ENCODE measurements at regions not wholly inside any gene's neighbourhood (a gene's known extent, or its start where the extent isn't known, plus 50 kb on each side); places are given as distances from the start of the nearest gene placed in this dataset.
A peak's percentile ranks its signal among the peaks of the same experiment; 100 is the strongest.
"Not testable (repeated sequence)": the region's sequence is repeated elsewhere in the genome, so short reads cannot be mapped to it uniquely, and the experiment has no call there.

- no peaks in the 10 kb centered on the region for H3K9me3 ChIP-seq (replicated peaks)
- H3K27ac ChIP-seq = no peak overlapping the region
- H3K4me1 ChIP-seq = no peaks in the 10 kb centered on the region
- no peaks in the 10 kb centered on the region for H3K36me3 ChIP-seq
- H3K4me3 ChIP-seq = no peak overlapping the region
- no peaks in the 10 kb centered on the region for H3K27me3 ChIP-seq
- DNase-seq = no peak
Observed at GRCh38 chr6:43887340-43887858, 117.4 kb downstream of the VEGFA start.

- no peak for DNase-seq
- Histone ChIP-seq H3K27ac (no peak overlapping the region), H3K9me3 (replicated peaks) (no peaks in the 10 kb centered on the region), H3K4me3 (no peak overlapping the region), H3K36me3 (no peaks in the 10 kb centered on the region), H3K27me3 (no peaks in the 10 kb centered on the region), H3K4me1 (no peaks in the 10 kb centered on the region)
Observed at GRCh38 chr6:43886717-43887339, 116.8 kb downstream of the VEGFA start.

DNA sequence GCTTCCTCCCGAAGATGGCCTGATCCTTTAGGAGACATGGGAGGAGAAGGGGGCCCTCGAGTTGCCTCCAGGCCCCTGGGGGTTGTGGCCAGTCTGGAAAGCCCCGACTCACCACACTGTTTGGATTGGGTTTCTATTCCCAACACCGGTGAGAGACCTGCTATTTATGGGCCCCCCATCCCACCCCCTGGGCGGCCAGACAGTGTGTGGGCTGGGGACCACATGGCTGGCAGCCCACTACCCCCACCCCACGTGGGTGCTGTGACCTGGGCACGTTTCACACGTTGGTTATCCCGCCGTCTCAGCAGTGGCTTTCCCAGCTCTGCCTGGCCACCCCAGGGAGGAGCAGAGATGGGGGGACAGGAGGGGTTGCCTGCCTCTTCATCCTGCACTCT is 116.1 kb downstream of the VEGFA start:
- no peak for DNase-seq
- H3K9me3 ChIP-seq (replicated peaks) = no peaks in the 10 kb centered on the region
- H3K4me3 ChIP-seq = no peak overlapping the region
- no peaks in the 10 kb centered on the region for H3K4me1 ChIP-seq
- no peak overlapping the region for H3K27ac ChIP-seq
- H3K27me3 ChIP-seq = no peaks in the 10 kb centered on the region
- H3K36me3 ChIP-seq = no peaks in the 10 kb centered on the region

- H3K4me1 ChIP-seq = no peaks in the 10 kb centered on the region
- DNase-seq = no peak
- no peak overlapping the region for H3K4me3 ChIP-seq
- no peaks in the 10 kb centered on the region for H3K27me3 ChIP-seq
- H3K27ac ChIP-seq = no peak overlapping the region
- H3K36me3 ChIP-seq = no peaks in the 10 kb centered on the region
- no peaks in the 10 kb centered on the region for H3K9me3 ChIP-seq (replicated peaks)
Observed at GRCh38 chr6:43885399-43886066, 115.5 kb downstream of the VEGFA start.

DNA sequence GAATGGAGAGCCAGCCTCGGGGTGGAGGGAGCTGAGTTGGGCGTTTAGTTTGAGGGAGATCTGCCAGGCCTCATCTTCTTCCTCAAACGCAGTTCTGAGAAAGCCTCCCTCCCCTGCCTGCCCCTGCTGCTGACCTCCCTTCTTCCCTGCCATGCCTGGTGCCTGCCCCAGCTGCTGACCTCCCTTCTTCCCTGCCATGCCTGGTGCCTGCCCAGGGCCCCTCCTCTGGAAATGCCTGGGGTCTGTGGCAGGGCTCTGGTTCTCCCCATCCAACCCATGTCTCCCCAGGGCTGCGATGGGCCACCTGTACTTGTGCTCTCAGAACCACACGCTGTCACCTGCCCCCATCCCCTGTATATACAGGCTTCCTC is 114.6 kb downstream of the VEGFA start:
- H3K27me3 ChIP-seq = no peaks in the 10 kb centered on the region

GRCh38 chr6:43883847-43884651 is 114.0 kb downstream of the VEGFA start:
- H3K27me3 ChIP-seq = no peaks in the 10 kb centered on the region
- H3K9me3 ChIP-seq (replicated peaks) = no peaks in the 10 kb centered on the region
- no peak for DNase-seq
- no peak overlapping the region for H3K27ac ChIP-seq
- no peaks in the 10 kb centered on the region for H3K36me3 ChIP-seq
- no peaks in the 10 kb centered on the region for H3K4me1 ChIP-seq
- no peak overlapping the region for H3K4me3 ChIP-seq

More for the DNA sequence above, 114.6 kb downstream of the VEGFA start:
- no peak overlapping the region for H3K27ac ChIP-seq
- no peaks in the 10 kb centered on the region for H3K9me3 ChIP-seq (replicated peaks)
- H3K4me3 ChIP-seq = no peak overlapping the region
- H3K4me1 ChIP-seq = no peaks in the 10 kb centered on the region
- DNase-seq = no peak
- H3K36me3 ChIP-seq = no peaks in the 10 kb centered on the region

DNA sequence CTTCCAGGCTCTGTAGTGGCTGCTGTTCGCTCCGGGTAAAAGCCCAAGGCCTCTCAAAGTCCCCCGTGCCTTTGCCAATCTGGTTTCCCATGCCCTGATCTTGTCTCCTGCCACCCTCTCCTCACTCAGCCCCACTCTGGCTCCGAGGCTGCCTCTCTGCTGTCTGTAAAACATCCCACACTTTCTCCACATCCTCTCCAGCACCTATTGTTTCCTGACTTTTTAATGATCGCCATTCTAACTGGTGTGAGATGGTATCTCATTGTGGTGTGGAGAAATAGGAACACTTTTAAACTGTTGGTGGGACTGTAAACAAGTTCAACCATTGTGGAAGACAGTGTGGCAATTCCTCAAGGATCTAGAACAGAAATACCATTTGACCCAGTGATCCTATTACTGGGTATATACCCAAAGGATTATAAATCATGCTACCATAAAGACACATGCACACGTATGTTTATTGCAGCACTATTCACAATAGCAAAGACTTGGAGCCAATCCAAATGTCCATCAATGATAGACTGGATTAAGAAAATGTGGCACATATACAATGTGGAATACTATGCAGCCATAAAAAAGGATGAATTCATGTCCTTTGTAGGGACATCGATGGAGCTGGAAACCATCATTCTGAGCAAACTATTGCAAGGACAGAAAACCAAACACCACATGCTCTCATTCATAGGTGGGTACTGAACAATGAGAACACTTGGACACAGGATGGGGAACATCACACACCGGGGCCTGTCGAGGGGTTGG is 112.9 kb downstream of the VEGFA start:
- not testable (repeated sequence) for H3K4me1 ChIP-seq; H3K36me3 ChIP-seq; H3K9me3 ChIP-seq (replicated peaks); H3K27me3 ChIP-seq; DNase-seq; H3K27ac ChIP-seq; H3K4me3 ChIP-seq

DNA sequence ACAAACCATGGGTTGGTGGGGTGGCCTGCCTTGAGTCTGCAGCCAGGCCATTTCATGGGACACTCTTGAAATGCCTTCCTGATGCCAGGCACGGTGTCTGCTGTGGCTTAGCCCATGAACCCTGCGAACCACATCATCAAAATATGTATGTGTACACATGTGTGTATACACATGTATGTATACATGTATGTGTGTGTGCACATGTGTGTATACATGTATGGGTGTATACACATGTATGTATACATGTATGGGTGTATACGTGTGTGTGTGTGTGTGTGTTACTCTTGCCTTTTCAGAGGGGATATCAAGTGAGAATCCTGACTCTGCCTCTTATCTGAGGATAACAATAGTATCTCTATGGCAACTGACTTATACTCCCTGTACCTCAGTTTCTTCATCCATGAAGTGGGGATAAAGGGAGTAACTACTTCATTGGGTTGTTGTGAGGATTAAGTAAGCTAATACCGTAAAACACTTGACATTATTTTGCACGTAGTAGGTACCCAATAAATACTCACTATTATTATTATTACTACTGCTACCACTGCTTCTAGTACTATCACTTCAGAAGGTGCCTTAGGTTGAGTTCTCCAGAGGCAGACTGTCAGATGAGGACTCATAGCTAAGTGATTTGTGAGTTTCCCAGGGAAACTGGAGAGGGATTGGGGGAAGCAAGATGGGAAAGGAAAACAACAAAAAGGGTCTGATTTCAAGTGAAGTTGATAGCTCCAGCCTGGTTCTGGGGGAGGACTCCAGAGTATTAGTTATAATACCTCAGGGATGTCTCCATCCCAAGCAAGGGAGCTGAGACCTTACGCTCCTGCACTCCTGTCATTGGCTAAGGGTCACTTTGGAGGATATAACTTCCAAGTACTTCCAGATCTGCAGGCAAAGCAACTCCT is 110.5 kb downstream of the VEGFA start:
- Histone ChIP-seq H3K27me3 (no peaks in the 10 kb centered on the region; the same call in 1 of the 2 replicates), H3K9me3 (replicated peaks) (no peaks in the 10 kb centered on the region), H3K27ac (no peak overlapping the region), H3K36me3 (no peaks in the 10 kb centered on the region), H3K4me3 (no peak overlapping the region), H3K4me1 (no peaks in the 10 kb centered on the region)
- DNase-seq = no peak

DNA sequence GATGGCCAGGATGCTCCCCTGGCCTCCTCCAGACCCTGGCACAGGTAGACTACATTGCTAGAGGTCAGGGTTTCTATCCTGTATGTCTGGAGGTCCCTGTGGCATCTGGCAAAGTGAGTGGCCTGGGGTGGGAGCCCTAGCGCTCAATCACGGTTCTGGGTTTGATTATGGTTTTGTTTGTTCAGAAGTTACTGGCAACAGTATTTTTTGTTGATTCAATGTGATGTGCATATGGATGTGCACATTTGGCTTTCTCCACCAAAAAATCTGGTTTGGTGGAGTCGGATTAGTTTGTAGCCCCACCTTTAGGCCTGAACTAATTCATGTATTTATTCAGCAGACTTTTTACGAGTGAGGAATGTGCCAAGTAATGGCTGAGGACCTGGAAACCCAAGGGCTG is 109.7 kb downstream of the VEGFA start:
- Histone ChIP-seq H3K9me3 (replicated peaks) (no peaks in the 10 kb centered on the region), H3K27ac (no peak overlapping the region), H3K4me1 (no peaks in the 10 kb centered on the region), H3K4me3 (no peak overlapping the region), H3K36me3 (no peaks in the 10 kb centered on the region), H3K27me3 (no peaks in the 10 kb centered on the region; the same call in 1 of the 2 replicates)
- no peak for DNase-seq

GRCh38 chr6:43878823-43879495 is 108.9 kb downstream of the VEGFA start:
- no peaks in the 10 kb centered on the region for H3K9me3 ChIP-seq (replicated peaks)
- no peaks in the 10 kb centered on the region for H3K4me1 ChIP-seq
- H3K4me3 ChIP-seq = no peak overlapping the region
- H3K27ac ChIP-seq = no peak overlapping the region
- DNase-seq = peak; percentile 55 to 68
- H3K36me3 ChIP-seq = no peaks in the 10 kb centered on the region
- H3K27me3 ChIP-seq = no peaks in the 10 kb centered on the region; the same call in 1 of the 2 replicates

GRCh38 chr6:43878127-43878634 is 108.2 kb downstream of the VEGFA start:
- no peak overlapping the region for H3K27ac ChIP-seq
- DNase-seq = no peak
- H3K27me3 ChIP-seq = no peaks in the 10 kb centered on the region; the same call in 1 of the 2 replicates
- H3K9me3 ChIP-seq (replicated peaks) = no peaks in the 10 kb centered on the region
- H3K36me3 ChIP-seq = no peaks in the 10 kb centered on the region
- H3K4me1 ChIP-seq = no peaks in the 10 kb centered on the region
- H3K4me3 ChIP-seq = no peak overlapping the region

GRCh38 chr6:43877463-43878126 is 107.6 kb downstream of the VEGFA start:
- DNase-seq = no peak
- no peaks in the 10 kb centered on the region; the same call in 1 of the 2 replicates for H3K27me3 ChIP-seq
- H3K4me1 ChIP-seq = no peaks in the 10 kb centered on the region
- H3K4me3 ChIP-seq = no peak overlapping the region
- no peaks in the 10 kb centered on the region for H3K36me3 ChIP-seq
- H3K9me3 ChIP-seq (replicated peaks) = no peaks in the 10 kb centered on the region
- no peak overlapping the region for H3K27ac ChIP-seq

DNA sequence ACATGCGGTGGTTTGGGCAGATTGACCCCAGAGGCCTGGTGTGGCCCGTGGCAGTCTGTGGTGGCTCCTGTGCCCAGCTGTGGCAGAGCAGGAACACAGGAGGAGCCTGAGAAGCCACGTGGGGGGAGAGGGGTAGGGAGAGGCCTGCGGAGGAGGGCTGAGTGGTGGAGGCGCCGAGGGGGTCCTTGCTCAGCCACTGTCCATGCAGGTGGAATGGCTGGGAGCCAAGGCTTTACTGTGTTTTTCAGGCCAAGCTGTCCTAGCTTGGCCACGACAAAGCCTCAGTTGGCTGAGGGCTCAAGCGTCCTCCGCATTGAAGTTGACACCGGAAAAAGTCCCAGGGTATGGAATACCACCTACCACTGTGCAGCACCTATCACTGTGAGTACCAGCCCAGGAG is 107.0 kb downstream of the VEGFA start:
- no peak for DNase-seq
- Histone ChIP-seq H3K4me3 (no peak overlapping the region), H3K27me3 (no peaks in the 10 kb centered on the region; the same call in none of the 2 replicates), H3K4me1 (no peaks in the 10 kb centered on the region), H3K27ac (no peak overlapping the region), H3K9me3 (replicated peaks) (no peaks in the 10 kb centered on the region), H3K36me3 (no peaks in the 10 kb centered on the region)
